H9 (cell line): ENCODE measurements at regions not wholly inside any gene's neighbourhood (a gene's known extent, or its start where the extent isn't known, plus 50 kb on each side); places are given as distances from the start of the nearest gene placed in this dataset.

Experiments
- DNase-seq: peaks from one replicate; pipeline ENCODE4 v3.0.0-alpha.2; 2017
- H2AFZ ChIP-seq: one replicate; pipeline ENCODE4 v1.6.1; 2013; ENCODE audit warnings: mild to moderate bottlenecking, low read length, control low read depth, moderate library complexity
- H2AK5ac ChIP-seq: 2 replicates; pipeline ENCODE4 v1.6.1; 2013; ENCODE audit warnings: low read length, control low read depth, mixed read lengths; ENCODE audit not compliant: insufficient read length
- H2BK120ac ChIP-seq: one replicate; pipeline ENCODE4 v1.6.1; 2013; ENCODE audit warnings: low read depth, mild to moderate bottlenecking, low read length, control low read depth, inconsistent platforms; ENCODE audit not compliant: poor library complexity, severe bottlenecking
- H2BK12ac ChIP-seq: 2 replicates; pipeline ENCODE4 v1.6.1; 2013; ENCODE audit warnings: low read length, control low read depth, mixed read lengths, low read depth; ENCODE audit not compliant: insufficient read length
- H2BK15ac ChIP-seq: 2 replicates; pipeline ENCODE4 v1.6.1; 2013; ENCODE audit warnings: low read depth, low read length, control low read depth
- H2BK20ac ChIP-seq: one replicate; pipeline ENCODE4 v1.6.1; 2013; ENCODE audit warnings: low read depth, mild to moderate bottlenecking, low read length, control low read depth, inconsistent platforms; ENCODE audit not compliant: poor library complexity, severe bottlenecking
- H2BK5ac ChIP-seq: 2 replicates; pipeline ENCODE4 v1.6.1; 2013; ENCODE audit warnings: low read length, control low read depth, mixed read lengths; ENCODE audit not compliant: insufficient read length
- H3K14ac ChIP-seq: 2 replicates; pipeline ENCODE4 v1.6.1; 2013; ENCODE audit warnings: low read length, control low read depth; ENCODE audit not compliant: insufficient read depth
- H3K18ac ChIP-seq: 2 replicates; pipeline ENCODE4 v1.6.1; 2013; ENCODE audit warnings: low read depth, mild to moderate bottlenecking, mixed read lengths, low read length, control low read depth; ENCODE audit not compliant: insufficient read length
- H3K23ac ChIP-seq: 2 replicates; pipeline ENCODE4 v1.6.1; 2013; ENCODE audit warnings: low read length, control low read depth, mixed read lengths, low read depth; ENCODE audit not compliant: insufficient read length
- H3K23me2 ChIP-seq: 2 replicates; pipeline ENCODE4 v1.6.1; 2013; ENCODE audit warnings: low read depth, mild to moderate bottlenecking, mixed read lengths, low read length, control low read depth; ENCODE audit not compliant: insufficient read length, poor library complexity, severe bottlenecking
- H3K27ac ChIP-seq: 2 replicates; pipeline ENCODE4 v1.5.1; 2013; ENCODE audit warnings: low read length, control low read depth, mixed read lengths, low read depth; ENCODE audit not compliant: insufficient read length
- H3K27me3 ChIP-seq: 2 replicates; pipeline ENCODE4 v1.6.1; 2013; ENCODE audit warnings: low read length, control low read depth, inconsistent platforms; ENCODE audit not compliant: insufficient read depth
- H3K4ac ChIP-seq: 2 replicates; pipeline ENCODE4 v1.6.1; 2013; ENCODE audit warnings: low read depth, mild to moderate bottlenecking, control low read depth, inconsistent platforms, low read length, moderate library complexity
- H3K4me1 ChIP-seq: 2 replicates; pipeline ENCODE4 v1.6.1; 2013; ENCODE audit warnings: low read length, control low read depth, inconsistent platforms; ENCODE audit not compliant: insufficient read depth
- H3K4me2 ChIP-seq: 2 replicates; pipeline ENCODE4 v1.6.1; 2013; ENCODE audit warnings: low read length, control low read depth, mixed read lengths; ENCODE audit not compliant: insufficient read length, insufficient read depth
- H3K56ac ChIP-seq: 2 replicates; pipeline ENCODE4 v1.6.1; 2013; ENCODE audit warnings: low read depth, mild to moderate bottlenecking, mixed read lengths, low read length, control low read depth; ENCODE audit not compliant: insufficient read length
- H3K79me1 ChIP-seq: 2 replicates; pipeline ENCODE4 v1.6.1; 2013; ENCODE audit warnings: low read depth, mild to moderate bottlenecking, moderate library complexity, low read length, control low read depth, inconsistent platforms; ENCODE audit not compliant: insufficient read depth, poor library complexity, severe bottlenecking
- H3K79me2 ChIP-seq: 2 replicates; pipeline ENCODE4 v1.6.1; 2013; ENCODE audit warnings: low read length, control low read depth, inconsistent platforms; ENCODE audit not compliant: insufficient read depth
- H3K9ac ChIP-seq: 2 replicates; pipeline ENCODE4 v1.6.1; 2013; ENCODE audit warnings: low read length, control low read depth, mixed read lengths; ENCODE audit not compliant: insufficient read length; ENCODE audit errors: extremely low read depth
- H3K9me3 ChIP-seq: one replicate; pipeline ENCODE4 v1.6.1; 2013; ENCODE audit warnings: low read depth, low read length, inconsistent platforms; ENCODE audit not compliant: control insufficient read depth
- H3T11ph ChIP-seq: one replicate; pipeline ENCODE4 v1.6.1; 2013; ENCODE audit warnings: mild to moderate bottlenecking, low read length, control low read depth, inconsistent platforms
- H4K20me1 ChIP-seq: one replicate; pipeline ENCODE4 v1.6.1; 2013; ENCODE audit not compliant: control insufficient read depth, insufficient read length, insufficient read depth
- H4K5ac ChIP-seq: 2 replicates; pipeline ENCODE4 v1.6.1; 2013; ENCODE audit warnings: low read depth, mild to moderate bottlenecking, mixed read lengths, low read length, control low read depth; ENCODE audit not compliant: insufficient read length
- H4K8ac ChIP-seq: replicated peaks from 2 replicates; pipeline ENCODE4 v1.6.1; 2013; ENCODE audit warnings: low read length, control low read depth, mixed read lengths, low read depth; ENCODE audit not compliant: insufficient read length
- H4K91ac ChIP-seq: 2 replicates; pipeline ENCODE4 v1.6.1; 2013; ENCODE audit warnings: low read depth, mild to moderate bottlenecking, moderate library complexity, mixed read lengths, low read length, control low read depth; ENCODE audit not compliant: insufficient read length
- H3K27ac Mint-ChIP-seq, 3 experiments: 2 replicates in 2 of 3; 3 replicates in 1 of 3; pipeline ENCODE4 v1.8.0; 2020 to 2021; ENCODE audit warnings: mixed read lengths in 3 of 3, mild to moderate bottlenecking in 1 of 3, moderate library complexity in 1 of 3
- H3K27me3 Mint-ChIP-seq: 2 replicates; pipeline ENCODE4 v1.8.0; 2021; ENCODE audit warnings: low read depth, mild to moderate bottlenecking, moderate library complexity, mixed read lengths
- H3K36me3 Mint-ChIP-seq, 3 experiments: 2 replicates in 2 of 3; 3 replicates in 1 of 3; pipeline ENCODE4 v1.8.0; 2020 to 2021; ENCODE audit warnings: low read depth in 3 of 3, mixed read lengths in 3 of 3; ENCODE audit not compliant: insufficient read depth in 1 of 3
- H3K4me1 Mint-ChIP-seq, 2 experiments: 2 replicates each; pipeline ENCODE4 v1.8.0; 2020; ENCODE audit warnings: mixed read lengths in 2 of 2
- H3K4me3 Mint-ChIP-seq, 2 experiments: 2 replicates in 1 of 2; 3 replicates in 1 of 2; pipeline ENCODE4 v1.8.0; 2020 to 2021; ENCODE audit warnings: mild to moderate bottlenecking in 2 of 2, mixed read lengths in 2 of 2, moderate library complexity in 1 of 2
- H3K9me3 Mint-ChIP-seq, 2 experiments: 2 replicates in 1 of 2; 3 replicates in 1 of 2; pipeline ENCODE4 v1.8.0; 2020; ENCODE audit warnings: mild to moderate bottlenecking in 2 of 2, mixed read lengths in 2 of 2, moderate library complexity in 1 of 2
- CTCF ChIP-seq: fragments of 200-600 bp; sonication (generic); conservative IDR thresholded peaks from 3 replicates; pipeline ENCODE4 v1.8.0; 2021; ENCODE audit warnings: antibody characterized with exemption, mild to moderate bottlenecking
- WGBS: extraction: QIAGEN DNeasy Blood & Tissue Kit; methylation state at CpG from one replicate; pipeline ENCODE4 v1.1.7; 2013; ENCODE audit warnings: missing lambda C conversion rate, low lambda C conversion rate, mixed read lengths; ENCODE audit not compliant: insufficient read length; ENCODE audit errors: extremely low coverage; 5-methylcytosine and 5-hydroxymethylcytosine counted together

- no peak overlapping the region for H3K4me3 Mint-ChIP-seq
- H2AK5ac ChIP-seq, result no peak overlapping the region
- no peak for TF ChIP-seq CTCF
Observed at GRCh38 chr4:28879900-28880299, 1840.3 kb upstream of the PCDH7 start.

More at GRCh38 chr4:28879900-28880299, 1840.3 kb upstream of the PCDH7 start:
- Histone ChIP-seq H3K79me2 (no peaks in the 10 kb centered on the region), H3K4ac (no peak overlapping the region), H2BK15ac (no peak overlapping the region), H3K56ac (no peak overlapping the region), H3K4me1 (no peaks in the 10 kb centered on the region), H2BK12ac (no peak overlapping the region), H3K9ac (no peak overlapping the region), H4K91ac (no peak overlapping the region), H3K4me2 (no peak overlapping the region), H3K18ac (no peak overlapping the region), H2BK20ac (no peak overlapping the region), H2BK120ac (no peak overlapping the region), H4K5ac (no peak overlapping the region), H3K27me3 (no peaks in the 10 kb centered on the region), H2AFZ (no peak overlapping the region), H3K27ac (no peak overlapping the region), H3T11ph (no peak overlapping the region), H3K14ac (no peak overlapping the region), H3K23ac (no peak overlapping the region), H3K79me1 (no peaks in the 10 kb centered on the region), H4K8ac (no peak overlapping the region), H3K23me2 (no peaks in the 10 kb centered on the region), H4K20me1 (no peaks in the 10 kb centered on the region), H2BK5ac (no peak overlapping the region), H3K9me3 (no peaks in the 10 kb centered on the region)
- Mint-ChIP-seq H3K36me3 (no peaks in the 10 kb centered on the region), H3K4me1 (peaks cover 0 to 3% of the 10 kb centered on the region in 2 experiments; a peak in 1 of 4 replicates), H3K9me3 (no peaks in the 10 kb centered on the region), H3K27me3 (no peaks in the 10 kb centered on the region), H3K27ac (no peak overlapping the region)
- WGBS, result no CpG with 5 or more reads among the region's 2 CpGs
- no peak for DNase-seq
